Stomach (tissue), 8 donors: ENCODE measurements at regions not wholly inside any gene's neighbourhood (a gene's known extent, or its start where the extent isn't known, plus 50 kb on each side); places are given as distances from the start of the nearest gene placed in this dataset.
A peak's percentile ranks its signal among the peaks of the same experiment; 100 is the strongest.

Experiments used
- DNase-seq, 2 donors: peaks; one replicate each; pipeline versions ENCODE4 v3.0.0 to v3.0.0-alpha.2; 2013 to 2019
- H3K27ac ChIP-seq, 5 donors: fragments of 200-600 bp in 4 of 5; sonication (generic) in 4 of 5; one replicate each; pipeline ENCODE4 v1.5.1; 2013 to 2019; ENCODE audit warnings: mild to moderate bottlenecking in 1 of 5, moderate library complexity in 1 of 5
- H3K27me3 ChIP-seq, 3 donors: fragments of 200-600 bp; sonication (generic); one replicate each; pipeline ENCODE4 v1.5.1; 2017 to 2019; ENCODE audit warnings: mixed run types in 1 of 3
- H3K36me3 ChIP-seq, 4 donors: fragments of 200-600 bp; sonication (generic); 1 replicate in 3 of 4; 2 replicates in 1 of 4; pipeline ENCODE4 v1.5.1; 2016 to 2019
- H3K4me1 ChIP-seq, 4 donors: fragments of 200-600 bp; sonication (generic); one replicate each; pipeline ENCODE4 v1.5.1; 2016 to 2019
- H3K4me3 ChIP-seq, 4 donors: fragments of 200-600 bp; sonication (generic) in 3 of 4; one replicate each; pipeline ENCODE4 v1.5.1; 2016 to 2019; ENCODE audit warnings: mild to moderate bottlenecking in 1 of 4
- H3K9me3 ChIP-seq, 4 donors: fragments of 200-600 bp; sonication (generic); one replicate each; pipeline ENCODE4 v1.5.1; 2016 to 2019
- EP300 ChIP-seq: sonication (generic); formaldehyde crosslinking; IDR thresholded peaks from one replicate; pipeline ENCODE4 v1.6.1; 2017; ENCODE audit warnings: antibody characterized with exemption
- POLR2A ChIP-seq, 4 donors: fragments of 450-650 bp; IDR thresholded peaks; one replicate each; pipeline ENCODE4 v1.6.1; 2016; ENCODE audit warnings: antibody characterized with exemption in 4 of 4, control low read depth in 2 of 4, mild to moderate bottlenecking in 1 of 4, moderate library complexity in 1 of 4
- POLR2AphosphoS5 ChIP-seq, 3 donors: sonication (generic); formaldehyde crosslinking; IDR thresholded peaks; one replicate each; pipeline ENCODE4 v1.6.1; 2016; ENCODE audit warnings: antibody characterized with exemption in 3 of 3
- WGBS, 5 donors: extraction: QIAGEN DNeasy Blood & Tissue Kit in 3 of 5; methylation state at CpG; one replicate each; pipeline versions ENCODE4 v1.1.5 to v1.1.7; 2013 to 2018; 5-methylcytosine and 5-hydroxymethylcytosine counted together
- intact Hi-C: fragments of 100-400 bp; cut with DNase I; formaldehyde crosslinking; loops from one replicate; pipeline ENCODE4 v1.15.1; 2023; ENCODE audit warnings: low total_unique reads
- TF ChIP-seq, protein P1 (sequence below), 7 experiments: fragments of 450-650 bp in 4 of 7; fragments of 200-600 bp in 3 of 7; sonication (generic) in 3 of 7; IDR thresholded peaks; one replicate each; pipeline ENCODE4 v1.5.1; 2016 to 2019; ENCODE audit warnings: antibody characterized with exemption in 7 of 7, control low read depth in 2 of 7, mild to moderate bottlenecking in 1 of 7
- donor health status: healthy with polysubstance abuse.
- donor health status: Bipolar disorder and iron deficiency.
- donor health status: healthy.

GRCh38 chr7:20963556-20964280 lies 177.0 kb upstream of the SP8 start:
- intact Hi-C loops = no loop called here
- Histone ChIP-seq H3K36me3 (no peaks in the 10 kb centered on the region), H3K27me3 (no peaks in the 10 kb centered on the region), H3K27ac (no peak overlapping the region), H3K4me1 (peaks cover 0 to 6% (median 2%) of the 10 kb centered on the region in 4 donors), H3K4me3 (no peak overlapping the region), H3K9me3 (no peaks in the 10 kb centered on the region)
- TF ChIP-seq POLR2AphosphoS5 (IDR thresholded peaks at IDR 0.05) (no peak), POLR2A (IDR thresholded peaks at IDR 0.05) (no peak), EP300 (no peak)
- TF ChIP-seq, protein P1, sequence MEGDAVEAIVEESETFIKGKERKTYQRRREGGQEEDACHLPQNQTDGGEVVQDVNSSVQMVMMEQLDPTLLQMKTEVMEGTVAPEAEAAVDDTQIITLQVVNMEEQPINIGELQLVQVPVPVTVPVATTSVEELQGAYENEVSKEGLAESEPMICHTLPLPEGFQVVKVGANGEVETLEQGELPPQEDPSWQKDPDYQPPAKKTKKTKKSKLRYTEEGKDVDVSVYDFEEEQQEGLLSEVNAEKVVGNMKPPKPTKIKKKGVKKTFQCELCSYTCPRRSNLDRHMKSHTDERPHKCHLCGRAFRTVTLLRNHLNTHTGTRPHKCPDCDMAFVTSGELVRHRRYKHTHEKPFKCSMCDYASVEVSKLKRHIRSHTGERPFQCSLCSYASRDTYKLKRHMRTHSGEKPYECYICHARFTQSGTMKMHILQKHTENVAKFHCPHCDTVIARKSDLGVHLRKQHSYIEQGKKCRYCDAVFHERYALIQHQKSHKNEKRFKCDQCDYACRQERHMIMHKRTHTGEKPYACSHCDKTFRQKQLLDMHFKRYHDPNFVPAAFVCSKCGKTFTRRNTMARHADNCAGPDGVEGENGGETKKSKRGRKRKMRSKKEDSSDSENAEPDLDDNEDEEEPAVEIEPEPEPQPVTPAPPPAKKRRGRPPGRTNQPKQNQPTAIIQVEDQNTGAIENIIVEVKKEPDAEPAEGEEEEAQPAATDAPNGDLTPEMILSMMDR (IDR thresholded peaks at IDR 0.05) = no peak
- no peak for DNase-seq
- WGBS, 5 donors = 56 to 78% (median 64%) methylated on average over 3 of the region's 3 CpGs

GRCh38 chr7:20964281-20964918 lies 177.7 kb upstream of the SP8 start:
- Histone ChIP-seq H3K4me1 (peaks cover 0 to 5% (median 1%) of the 10 kb centered on the region in 4 donors), H3K27me3 (no peaks in the 10 kb centered on the region), H3K36me3 (no peaks in the 10 kb centered on the region), H3K27ac (no peak overlapping the region), H3K4me3 (no peak overlapping the region), H3K9me3 (no peaks in the 10 kb centered on the region)
- intact Hi-C loops = no loop called here
- no peak for DNase-seq
- 78 to 89% (median 83%) methylated on average over 5 of the region's 5 CpGs for WGBS, 5 donors
- no peak for TF ChIP-seq EP300
- TF ChIP-seq, protein P1 (IDR thresholded peaks at IDR 0.05) = no peak
- no peak for TF ChIP-seq POLR2AphosphoS5 (IDR thresholded peaks at IDR 0.05)
- TF ChIP-seq POLR2A (IDR thresholded peaks at IDR 0.05) = no peak

DNA sequence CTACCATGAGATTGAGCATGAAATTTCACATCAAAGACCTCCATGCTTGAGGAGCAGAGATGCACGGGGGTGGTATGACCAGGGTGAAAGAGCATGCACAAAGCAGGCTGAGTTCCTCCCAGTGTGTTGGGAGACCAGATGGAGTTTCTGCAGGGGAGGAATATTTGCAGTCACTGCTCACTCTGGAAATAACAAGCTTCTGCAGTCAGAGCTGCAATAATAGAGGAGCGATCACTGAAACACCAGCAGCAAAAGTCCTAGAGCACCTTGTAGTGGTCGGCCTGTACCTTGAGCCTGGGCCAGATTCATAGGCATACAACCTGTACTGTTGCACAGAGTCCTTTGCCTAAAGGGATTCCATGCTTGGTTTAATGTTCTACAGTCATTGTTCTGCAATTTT lies 184.5 kb upstream of the SP8 start:
- Histone ChIP-seq H3K4me3 (no peak overlapping the region), H3K27me3 (no peaks in the 10 kb centered on the region), H3K4me1 (no peaks in the 10 kb centered on the region), H3K36me3 (no peaks in the 10 kb centered on the region), H3K27ac (no peak overlapping the region), H3K9me3 (no peaks in the 10 kb centered on the region)
- DNase-seq = no peak
- TF ChIP-seq POLR2AphosphoS5 (IDR thresholded peaks at IDR 0.05) (no peak), POLR2A (IDR thresholded peaks at IDR 0.05) (no peak), EP300 (no peak)
- TF ChIP-seq, protein P1 (IDR thresholded peaks at IDR 0.05) = no peak
- intact Hi-C loops = no loop called here
- 59 to 82% (median 71%) methylated on average over 3 of the region's 3 CpGs for WGBS, 5 donors

GRCh38 chr7:20980232-20980631 lies 193.5 kb upstream of the SP8 start:
- Histone ChIP-seq H3K27ac (no peak overlapping the region), H3K9me3 (no peaks in the 10 kb centered on the region), H3K4me3 (no peak overlapping the region), H3K36me3 (no peaks in the 10 kb centered on the region), H3K4me1 (no peaks in the 10 kb centered on the region), H3K27me3 (no peaks in the 10 kb centered on the region)
- 71 to 86% (median 84%) methylated on average over 8 of the region's 8 CpGs for WGBS, 5 donors
- no peak for TF ChIP-seq POLR2AphosphoS5 (IDR thresholded peaks at IDR 0.05)
- no peak for TF ChIP-seq POLR2A (IDR thresholded peaks at IDR 0.05)
- TF ChIP-seq, protein P1 (IDR thresholded peaks at IDR 0.05) = no peak
- peak in 1 of 2 donors; percentile 22 for DNase-seq
- intact Hi-C loops = no loop called here
